Activated CD4-positive, alpha-beta memory T cell treated with anti-CD3 and anti-CD28 coated beads for 36 hours (primary cell): ENCODE measurements at regions not wholly inside any gene's neighbourhood (a gene's known extent, or its start where the extent isn't known, plus 50 kb on each side); places are given as distances from the start of the nearest gene placed in this dataset.
A peak's percentile ranks its signal among the peaks of the same experiment; 100 is the strongest.
"Not testable (repeated sequence)": the region's sequence is repeated elsewhere in the genome, so short reads cannot be mapped to it uniquely, and the experiment has no call there.

ENCODE experiments used
- CTCF ChIA-PET: fragments of 350-600 bp; sonication (Branson Sonifier 250); formaldehyde crosslinking; loops from one replicate; lab custom pipeline; 2021; ENCODE audit warnings: antibody characterized with exemption, inconsistent platforms; lab: Charles Lee
- POLR2A ChIA-PET: fragments of 350-600 bp; sonication (Branson Sonifier 250); formaldehyde crosslinking; loops from one replicate; lab custom pipeline; 2021; ENCODE audit warnings: antibody characterized with exemption; lab: Charles Lee
- DNase-seq: peaks from one replicate; pipeline ENCODE4 v3.0.0-alpha.2; 2020
- H3K27ac Mint-ChIP-seq: one replicate; pipeline ENCODE4 v1.8.0; 2021; ENCODE audit warnings: mixed read lengths
- H3K27me3 Mint-ChIP-seq: one replicate; pipeline ENCODE4 v1.8.0; 2021; ENCODE audit warnings: mixed read lengths
- H3K36me3 Mint-ChIP-seq: one replicate; pipeline ENCODE4 v1.8.0; 2021; ENCODE audit warnings: mixed read lengths
- H3K4me1 Mint-ChIP-seq: one replicate; pipeline ENCODE4 v1.8.0; 2021; ENCODE audit warnings: low read depth, mixed read lengths
- H3K4me3 Mint-ChIP-seq: one replicate; pipeline ENCODE4 v1.8.0; 2021; ENCODE audit warnings: mild to moderate bottlenecking, mixed read lengths
- H3K9me3 Mint-ChIP-seq: one replicate; pipeline ENCODE4 v1.8.0; 2021; ENCODE audit warnings: mixed read lengths
- intact Hi-C: fragments of 100-400 bp; cut with micrococcal nuclease; formaldehyde crosslinking; loops from one replicate; pipeline ENCODE4 v1.15.1; 2023

GRCh38 chr5:96195123-96195522 lies 233.5 kb upstream of the ELL2 start:
- CTCF ChIA-PET: no interaction called here
- H3K27ac Mint-ChIP-seq: no peak overlapping the region
- H3K4me3 Mint-ChIP-seq: no peak overlapping the region
- H3K27me3 Mint-ChIP-seq: peaks cover 4% of the 10 kb centered on the region
- intact Hi-C loops: no loop called here
- H3K36me3 Mint-ChIP-seq: no peaks in the 10 kb centered on the region
- DNase-seq: no peak
- H3K9me3 Mint-ChIP-seq: no peaks in the 10 kb centered on the region
- H3K4me1 Mint-ChIP-seq: no peaks in the 10 kb centered on the region
- POLR2A ChIA-PET: no interaction called here

GRCh38 chr5:96194593-96194992 lies 232.9 kb upstream of the ELL2 start:
- ChIA-PET POLR2A (no interaction called here), CTCF (no interaction called here)
- no peak overlapping the region for H3K27ac Mint-ChIP-seq
- H3K9me3 Mint-ChIP-seq: no peaks in the 10 kb centered on the region
- no peak for DNase-seq
- no peak overlapping the region for H3K4me3 Mint-ChIP-seq
- H3K4me1 Mint-ChIP-seq: no peaks in the 10 kb centered on the region
- H3K27me3 Mint-ChIP-seq: peaks cover 4% of the 10 kb centered on the region
- H3K36me3 Mint-ChIP-seq: no peaks in the 10 kb centered on the region
- intact Hi-C loops: no loop called here

- intact Hi-C loops: no loop called here
- H3K9me3 Mint-ChIP-seq: no peaks in the 10 kb centered on the region
- no peak overlapping the region for H3K27ac Mint-ChIP-seq
- H3K36me3 Mint-ChIP-seq: no peaks in the 10 kb centered on the region
- no peaks in the 10 kb centered on the region for H3K4me1 Mint-ChIP-seq
- no peak overlapping the region for H3K4me3 Mint-ChIP-seq
- DNase-seq: no peak
- ChIA-PET POLR2A (no interaction called here), CTCF (no interaction called here)
- H3K27me3 Mint-ChIP-seq: peaks cover 6% of the 10 kb centered on the region
These were observed 232.3 kb upstream of the ELL2 start for GRCh38 chr5:96193946-96194345.

GRCh38 chr5:96189987-96190386 lies 228.3 kb upstream of the ELL2 start:
- H3K36me3 Mint-ChIP-seq: no peaks in the 10 kb centered on the region
- ChIA-PET POLR2A (no interaction called here), CTCF (no interaction called here)
- no peak for DNase-seq
- intact Hi-C loops: no loop called here
- H3K27me3 Mint-ChIP-seq: peaks cover 6% of the 10 kb centered on the region
- H3K4me1 Mint-ChIP-seq: no peaks in the 10 kb centered on the region
- H3K4me3 Mint-ChIP-seq: no peak overlapping the region
- H3K9me3 Mint-ChIP-seq: peaks cover under 1% of the 10 kb centered on the region
- no peak overlapping the region for H3K27ac Mint-ChIP-seq

GRCh38 chr5:96189028-96189826 lies 227.6 kb upstream of the ELL2 start:
- Mint-ChIP-seq H3K4me1 (no peaks in the 10 kb centered on the region), H3K4me3 (no peak overlapping the region), H3K27ac (no peak overlapping the region), H3K27me3 (peaks cover 6% of the 10 kb centered on the region), H3K36me3 (no peaks in the 10 kb centered on the region), H3K9me3 (peaks cover 3% of the 10 kb centered on the region)
- POLR2A ChIA-PET: no interaction called here
- DNase-seq: no peak
- intact Hi-C loops: no loop called here
- CTCF ChIA-PET: no interaction called here

- intact Hi-C loops: no loop called here
- no peak overlapping the region for H3K27ac Mint-ChIP-seq
- ChIA-PET CTCF (no interaction called here), POLR2A (no interaction called here)
- H3K9me3 Mint-ChIP-seq: peaks cover 3% of the 10 kb centered on the region
- no peaks in the 10 kb centered on the region for H3K4me1 Mint-ChIP-seq
- no peak overlapping the region for H3K4me3 Mint-ChIP-seq
- peaks cover 6% of the 10 kb centered on the region for H3K27me3 Mint-ChIP-seq
- no peaks in the 10 kb centered on the region for H3K36me3 Mint-ChIP-seq
- no peak for DNase-seq
These were observed 225.8 kb upstream of the ELL2 start for GRCh38 chr5:96187309-96188027.

- H3K27ac Mint-ChIP-seq, intact Hi-C loops, H3K27me3 Mint-ChIP-seq, POLR2A ChIA-PET, H3K4me1 Mint-ChIP-seq, H3K4me3 Mint-ChIP-seq, DNase-seq, H3K36me3 Mint-ChIP-seq, H3K9me3 Mint-ChIP-seq, CTCF ChIA-PET: not testable (repeated sequence)
These were observed 222.9 kb upstream of the ELL2 start for GRCh38 chr5:96184510-96184909.

- Mint-ChIP-seq H3K4me1 (no peaks in the 10 kb centered on the region), H3K4me3 (no peak overlapping the region), H3K27me3 (peaks cover 5% of the 10 kb centered on the region), H3K36me3 (no peaks in the 10 kb centered on the region), H3K27ac (no peak overlapping the region), H3K9me3 (peaks cover 3% of the 10 kb centered on the region)
- ChIA-PET CTCF (no interaction called here), POLR2A (no interaction called here)
- no peak for DNase-seq
- intact Hi-C loops: no loop called here
These were observed 219.2 kb upstream of the ELL2 start for GRCh38 chr5:96180684-96181435.

GRCh38 chr5:96177303-96177869 lies 215.7 kb upstream of the ELL2 start:
- H3K27me3 Mint-ChIP-seq: peaks cover 9% of the 10 kb centered on the region
- H3K4me1 Mint-ChIP-seq: no peaks in the 10 kb centered on the region
- peak; percentile 14 for DNase-seq
- no peak overlapping the region for H3K27ac Mint-ChIP-seq
- POLR2A ChIA-PET: no interaction called here
- CTCF ChIA-PET: no interaction called here
- H3K4me3 Mint-ChIP-seq: no peak overlapping the region
- intact Hi-C loops: loop anchor here (1.0 to 2.0 kb wide), 2 partner anchors 43 to 63 kb away; no protein-coding TSS in a partner anchor
- no peaks in the 10 kb centered on the region for H3K9me3 Mint-ChIP-seq
- H3K36me3 Mint-ChIP-seq: no peaks in the 10 kb centered on the region

GRCh38 chr5:96176022-96176421 lies 214.4 kb upstream of the ELL2 start:
- H3K9me3 Mint-ChIP-seq: no peaks in the 10 kb centered on the region
- ChIA-PET POLR2A (no interaction called here), CTCF (no interaction called here)
- H3K4me1 Mint-ChIP-seq: no peaks in the 10 kb centered on the region
- no peak for DNase-seq
- peaks cover 9% of the 10 kb centered on the region for H3K27me3 Mint-ChIP-seq
- intact Hi-C loops: loop anchor here (2.0 kb wide), 1 partner anchor 61 kb away; no protein-coding TSS in a partner anchor
- H3K27ac Mint-ChIP-seq: no peak overlapping the region
- H3K4me3 Mint-ChIP-seq: no peak overlapping the region
- H3K36me3 Mint-ChIP-seq: no peaks in the 10 kb centered on the region

GRCh38 chr5:96175090-96175489 lies 213.4 kb upstream of the ELL2 start:
- Mint-ChIP-seq H3K27ac (no peak overlapping the region), H3K4me1 (no peaks in the 10 kb centered on the region), H3K4me3 (no peak overlapping the region), H3K36me3 (no peaks in the 10 kb centered on the region), H3K9me3 (no peaks in the 10 kb centered on the region), H3K27me3 (peaks cover 9% of the 10 kb centered on the region)
- intact Hi-C loops: no loop called here
- CTCF ChIA-PET: interaction anchor here (1.2 kb wide), 1 partner anchor 9 kb away, joined by 3 read pairs; no protein-coding TSS in a partner anchor
- no peak for DNase-seq
- POLR2A ChIA-PET: no interaction called here

- no peak overlapping the region for H3K4me3 Mint-ChIP-seq
- ChIA-PET CTCF (no interaction called here), POLR2A (no interaction called here)
- intact Hi-C loops: no loop called here
- H3K36me3 Mint-ChIP-seq: no peaks in the 10 kb centered on the region
- no peak overlapping the region for H3K27ac Mint-ChIP-seq
- DNase-seq: no peak
- H3K9me3 Mint-ChIP-seq: no peaks in the 10 kb centered on the region
- H3K27me3 Mint-ChIP-seq: peaks cover 6% of the 10 kb centered on the region
- H3K4me1 Mint-ChIP-seq: no peaks in the 10 kb centered on the region
These were observed 211.7 kb upstream of the ELL2 start for GRCh38 chr5:96173366-96173765.
